HG02763 (cell line): ENCODE measurements at regions not wholly inside any gene's neighbourhood (a gene's known extent, or its start where the extent isn't known, plus 50 kb on each side); places are given as distances from the start of the nearest gene placed in this dataset.
"Not testable (repeated sequence)": the region's sequence is repeated elsewhere in the genome, so short reads cannot be mapped to it uniquely, and the experiment has no call there.

Source experiments
- ATAC-seq: cut with Tn5 transposase; IDR thresholded peaks from one replicate; pipeline ENCODE4 v1.9.1; 2021; ENCODE audit warnings: mild to moderate bottlenecking, moderate library complexity; ENCODE audit not compliant: unreplicated experiment

DNA sequence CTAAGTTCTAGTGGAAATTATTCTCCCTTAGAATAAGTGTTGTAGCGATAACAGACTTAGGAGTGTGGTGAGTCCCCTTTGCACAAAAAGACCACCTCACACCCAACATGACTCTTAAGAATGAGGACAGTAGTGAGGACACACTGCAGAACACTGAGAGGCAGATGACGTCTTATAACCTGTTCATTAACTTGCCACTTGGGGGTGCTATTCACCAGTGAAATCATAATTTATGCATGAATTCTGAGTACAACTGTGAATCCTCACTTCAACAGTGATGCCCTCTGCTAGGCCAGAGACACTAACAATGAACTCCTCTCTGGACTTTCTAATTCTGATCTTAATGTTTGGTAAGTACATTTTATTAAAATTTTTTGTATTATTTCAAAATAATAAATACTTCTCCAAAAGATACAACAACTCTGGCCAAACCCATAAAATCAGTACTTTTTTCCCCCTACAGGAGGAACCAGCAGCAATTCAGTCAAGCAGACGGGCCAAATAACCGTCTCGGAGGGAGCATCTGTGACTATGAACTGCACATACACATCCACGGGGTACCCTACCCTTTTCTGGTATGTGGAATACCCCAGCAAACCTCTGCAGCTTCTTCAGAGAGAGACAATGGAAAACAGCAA is 274.7 kb downstream of the DAD1 start:
- ATAC-seq, result no peak

DNA sequence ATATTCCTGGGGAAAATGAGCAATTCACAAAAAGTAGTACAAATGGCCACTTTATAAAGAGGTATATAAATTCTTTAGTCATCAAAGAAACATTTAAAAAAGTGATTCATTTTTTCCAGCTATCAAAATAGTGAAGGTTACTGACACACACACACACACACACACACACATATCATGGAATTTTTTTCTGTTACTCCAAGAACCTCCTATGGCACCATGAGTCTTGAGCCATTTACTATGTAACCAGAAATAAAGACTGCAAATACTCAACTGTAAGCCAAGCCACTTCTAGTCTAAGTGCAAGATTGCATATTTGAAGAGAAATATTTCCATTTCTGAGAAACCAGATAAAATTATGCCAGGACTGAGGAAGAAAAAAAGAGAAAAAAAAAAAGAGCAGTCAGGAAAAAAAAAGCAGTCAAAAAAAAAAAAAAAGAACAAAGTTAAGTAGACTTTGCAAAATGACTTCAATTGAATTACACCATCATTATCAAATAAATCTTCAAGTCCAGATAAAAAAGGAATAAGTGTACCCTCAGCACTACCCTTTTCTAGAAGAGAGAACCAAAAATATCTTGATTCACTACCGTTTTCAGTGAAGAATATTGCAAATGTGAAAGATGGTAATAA is 275.7 kb downstream of the DAD1 start:
- ATAC-seq, result no peak

DNA sequence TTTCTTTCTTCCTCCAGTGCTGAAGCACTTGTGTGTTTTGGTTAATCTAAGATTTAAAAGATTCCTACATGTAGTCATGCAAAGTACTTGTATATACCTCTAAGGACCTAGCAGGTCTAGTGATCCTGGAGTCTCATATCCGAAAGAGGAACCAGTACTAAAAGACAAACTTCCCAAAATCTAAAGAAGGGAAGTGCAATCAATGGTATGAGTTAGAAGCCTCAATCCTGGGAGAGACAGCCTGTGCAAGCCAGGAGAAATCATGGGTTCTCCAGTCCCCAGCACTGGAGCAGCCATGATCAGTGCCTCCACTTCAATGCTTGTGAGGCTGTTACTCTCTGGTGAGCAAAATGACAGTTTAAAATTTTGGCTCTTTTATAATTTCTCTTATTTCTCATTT is 277.4 kb downstream of the DAD1 start:
- no peak for ATAC-seq

DNA sequence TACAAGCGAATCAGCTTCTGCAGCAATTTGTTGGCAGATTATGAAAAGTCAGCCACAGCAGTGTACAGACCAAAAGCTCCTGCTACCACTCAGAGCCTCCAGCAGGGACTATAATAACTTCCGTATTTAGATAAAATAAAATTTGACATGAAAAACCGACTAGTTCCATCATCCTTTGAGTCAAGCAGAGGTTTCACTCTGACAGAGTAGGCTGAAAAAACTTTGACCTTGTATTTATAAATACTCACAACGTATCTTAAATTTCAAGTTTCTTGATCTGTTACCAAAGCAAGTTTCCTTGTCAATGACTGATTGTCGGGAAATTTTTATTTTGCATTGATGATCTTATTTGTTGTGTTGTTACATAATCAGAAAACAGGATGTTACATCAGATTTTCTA is 283.4 kb downstream of the DAD1 start:
- ATAC-seq, result no peak

DNA sequence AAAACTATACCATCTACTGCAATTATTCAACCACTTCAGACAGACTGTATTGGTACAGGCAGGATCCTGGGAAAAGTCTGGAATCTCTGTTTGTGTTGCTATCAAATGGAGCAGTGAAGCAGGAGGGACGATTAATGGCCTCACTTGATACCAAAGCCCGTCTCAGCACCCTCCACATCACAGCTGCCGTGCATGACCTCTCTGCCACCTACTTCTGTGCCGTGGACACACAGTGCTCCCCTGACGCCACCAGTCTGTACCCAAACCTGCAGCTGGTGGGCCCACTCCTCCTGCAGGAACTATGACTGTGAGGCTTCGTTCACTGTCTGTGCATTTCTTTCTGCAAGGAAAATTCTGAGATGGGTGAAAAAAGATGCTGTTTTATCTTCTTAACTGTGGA is 284.7 kb downstream of the DAD1 start:
- no peak for ATAC-seq

DNA sequence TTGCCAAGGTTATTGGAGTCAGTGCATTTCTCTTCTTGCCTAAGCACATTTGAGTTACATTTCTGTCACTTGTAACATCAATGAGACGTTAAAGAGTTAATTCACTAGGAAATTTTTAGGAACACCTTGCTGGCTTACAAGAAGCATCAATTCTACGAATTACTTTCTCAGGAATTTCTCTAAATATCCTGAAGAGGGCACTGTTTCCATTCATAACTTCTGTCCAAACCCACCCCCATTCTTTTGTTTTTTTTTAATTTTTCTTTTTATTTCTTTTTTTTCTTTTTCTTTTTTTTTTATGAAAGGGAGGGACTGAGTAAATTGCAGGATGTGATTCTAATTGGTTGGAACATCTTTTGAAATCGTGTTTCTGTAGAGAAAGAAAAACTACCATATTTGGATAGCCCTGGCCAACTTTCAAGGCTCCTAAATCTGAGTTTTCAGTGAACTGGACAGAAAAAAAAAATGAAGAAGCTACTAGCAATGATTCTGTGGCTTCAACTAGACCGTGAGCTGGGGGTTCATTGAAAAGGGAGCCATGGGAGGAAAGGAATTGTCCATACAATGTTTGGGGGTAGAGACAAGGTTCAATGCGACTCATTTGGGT is 285.3 kb downstream of the DAD1 start:
- no peak for ATAC-seq

DNA sequence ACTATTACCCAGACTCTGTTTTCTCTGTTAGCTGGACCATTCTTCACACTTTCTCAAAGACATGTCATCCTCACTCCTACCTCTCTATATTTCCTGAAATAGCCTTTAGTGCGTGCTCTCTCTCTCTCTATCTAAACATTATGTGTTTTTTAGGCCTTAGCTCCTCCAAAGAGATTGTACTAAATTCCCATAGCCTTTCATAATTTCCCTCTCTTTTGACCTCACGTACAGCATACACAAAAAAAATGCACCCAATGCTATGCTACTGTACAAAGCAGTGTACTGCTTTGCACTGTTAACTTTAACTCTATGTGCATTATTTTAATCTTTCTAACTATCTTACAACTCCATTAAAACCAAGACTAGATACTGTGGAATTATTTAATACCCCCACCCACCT is 288.4 kb downstream of the DAD1 start:
- no peak for ATAC-seq

DNA sequence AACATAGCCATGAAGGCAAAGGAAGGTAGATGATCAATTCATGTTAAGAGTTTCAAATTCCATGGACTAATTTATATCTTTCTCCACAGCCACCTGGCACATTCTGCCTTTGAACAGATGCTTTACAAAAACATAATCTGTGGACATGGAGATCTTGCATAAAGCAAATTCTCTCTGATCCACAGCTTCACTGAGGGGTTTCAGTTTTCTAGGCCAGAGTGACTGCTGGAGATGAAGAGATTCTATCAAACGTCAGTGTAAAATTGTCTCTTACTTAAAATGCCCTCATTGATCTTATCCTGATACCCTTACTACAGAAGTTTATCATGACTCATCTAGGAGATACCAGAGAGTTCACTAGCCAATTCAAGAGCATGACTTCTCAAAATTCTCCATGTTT is 291.6 kb downstream of the DAD1 start:
- ATAC-seq, result no peak

DNA sequence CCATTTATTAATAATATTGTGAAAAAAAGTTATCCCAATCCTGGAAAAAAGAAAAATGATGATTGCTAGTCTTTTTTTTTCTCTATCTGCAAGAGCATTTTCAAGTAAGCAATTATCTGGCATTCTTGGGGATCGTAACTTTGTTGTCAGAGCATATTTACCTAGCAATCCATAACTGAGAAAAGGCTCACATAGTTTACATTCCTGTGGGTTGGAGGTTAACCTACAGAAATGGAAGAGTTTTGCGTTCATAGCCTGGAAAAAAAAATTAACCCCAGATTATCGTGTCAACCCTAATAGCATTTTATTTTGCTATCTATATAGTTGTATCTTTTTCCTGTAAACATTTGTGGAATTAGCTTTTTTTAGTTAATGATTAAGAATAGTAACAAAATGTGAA is 292.3 kb downstream of the DAD1 start:
- ATAC-seq, result no peak

DNA sequence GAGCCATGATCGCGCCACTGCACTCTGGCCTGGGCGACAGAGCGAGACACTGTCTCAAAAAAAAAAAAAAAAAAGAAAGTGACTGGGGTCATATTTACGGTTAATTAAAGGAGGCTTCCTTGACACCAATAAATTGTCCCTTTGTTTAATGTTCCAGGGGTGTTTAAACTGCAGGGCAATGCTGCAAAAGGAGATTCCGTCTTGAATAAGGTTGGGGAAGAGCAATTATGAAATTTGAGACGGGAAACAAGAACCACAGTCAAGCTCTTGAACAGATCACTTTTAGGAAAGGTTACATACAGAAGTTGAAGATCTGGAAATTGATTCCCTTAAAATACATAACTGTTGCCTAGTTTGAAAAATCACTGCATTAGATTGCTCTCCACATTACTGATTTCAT is 292.9 kb downstream of the DAD1 start:
- ATAC-seq, result no peak

DNA sequence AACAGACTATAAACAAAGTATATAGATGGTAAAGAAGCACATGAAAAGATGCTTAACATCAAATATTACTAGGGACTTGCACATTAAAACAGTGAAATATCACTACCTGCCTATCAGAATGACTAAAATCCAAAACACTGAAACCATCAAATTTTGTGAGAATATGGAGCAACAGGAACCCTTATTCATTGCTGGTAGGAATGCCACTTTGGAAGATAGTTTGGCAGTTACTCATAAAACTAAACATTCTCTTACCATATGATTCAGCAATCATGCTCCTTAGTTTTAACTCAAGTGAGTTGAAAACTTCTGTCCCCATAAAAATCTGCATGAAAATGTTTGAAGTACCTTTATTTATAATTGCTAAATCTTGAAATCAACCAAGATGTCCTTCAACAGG is 297.6 kb downstream of the DAD1 start:
- no peak for ATAC-seq

DNA sequence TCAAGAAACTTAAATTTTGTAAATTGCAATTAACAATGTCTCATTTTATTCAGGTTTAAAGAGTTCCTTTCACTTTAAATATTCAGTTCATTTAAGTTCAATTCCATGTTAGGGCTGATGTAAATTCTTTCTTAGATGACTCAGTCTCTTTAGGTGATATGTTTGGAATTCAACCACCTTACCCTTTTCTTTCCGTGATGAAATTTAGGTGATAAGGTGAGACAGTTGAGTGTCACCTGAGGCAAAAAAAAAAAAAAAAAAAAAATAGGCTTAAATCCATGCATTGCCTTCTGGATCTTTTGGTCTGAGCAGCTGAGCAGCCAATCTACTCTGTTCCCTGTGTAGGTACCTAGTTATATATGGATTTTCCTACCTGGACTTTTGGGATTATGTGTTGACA is 299.5 kb downstream of the DAD1 start:
- no peak for ATAC-seq

DNA sequence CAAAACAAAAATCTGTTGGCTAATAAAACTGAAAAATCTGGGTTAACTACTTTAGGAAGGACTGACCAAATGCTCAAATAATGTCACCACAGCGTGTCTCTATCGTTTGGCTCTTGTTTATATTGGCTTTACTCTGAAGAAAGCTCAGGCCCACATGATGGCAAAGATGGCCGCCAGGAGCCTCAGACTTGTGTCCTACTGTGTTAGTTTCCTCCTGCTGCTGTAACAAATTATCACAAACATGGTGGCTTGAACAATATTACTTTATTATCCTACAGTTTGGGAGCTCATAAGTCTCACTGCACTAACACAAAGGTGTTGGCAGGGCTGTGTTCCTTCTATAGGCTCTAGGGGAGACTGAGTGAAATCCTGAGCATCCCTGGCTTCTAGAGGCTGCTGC is 303.0 kb downstream of the DAD1 start:
- no peak for ATAC-seq

DNA sequence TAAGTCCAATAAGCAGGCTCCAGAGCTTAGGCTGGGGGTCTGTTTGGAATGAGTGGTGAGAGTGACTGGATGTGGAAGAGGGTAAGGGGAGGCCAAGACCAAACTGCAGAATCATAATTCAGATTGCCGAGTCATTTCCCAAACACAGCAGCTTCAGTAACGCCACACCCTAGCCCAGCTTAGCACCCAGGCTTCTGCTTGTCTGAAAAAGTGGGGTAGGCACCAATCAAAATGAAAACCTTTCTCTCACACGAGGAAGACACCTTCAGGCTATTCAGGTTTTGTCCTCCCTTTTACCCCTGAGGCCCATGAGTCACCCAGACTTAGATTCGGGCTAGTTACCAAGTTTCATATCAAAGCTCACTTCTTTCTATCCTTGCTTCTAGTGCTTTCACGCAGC is 306.1 kb downstream of the DAD1 start:
- no peak for ATAC-seq

DNA sequence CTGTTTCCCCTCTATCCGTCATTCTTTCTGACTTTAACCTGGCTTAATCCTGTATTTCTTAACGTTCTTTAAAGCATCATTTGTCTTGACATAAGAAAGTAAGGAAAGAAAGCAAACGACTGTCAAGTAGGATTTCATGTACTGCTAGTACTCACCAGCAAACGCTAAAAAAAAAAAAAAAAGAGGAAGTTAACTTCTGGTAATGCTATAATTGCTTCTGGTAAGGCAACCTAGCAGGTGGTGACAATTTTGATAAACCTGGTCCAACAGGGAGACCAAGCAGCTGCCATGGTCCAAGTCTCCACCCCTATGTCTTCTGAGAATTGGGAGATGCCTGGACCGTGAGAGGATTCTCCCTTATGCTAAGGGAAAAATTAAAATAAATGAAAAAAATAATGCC is 306.6 kb downstream of the DAD1 start:
- ATAC-seq, result no peak

DNA sequence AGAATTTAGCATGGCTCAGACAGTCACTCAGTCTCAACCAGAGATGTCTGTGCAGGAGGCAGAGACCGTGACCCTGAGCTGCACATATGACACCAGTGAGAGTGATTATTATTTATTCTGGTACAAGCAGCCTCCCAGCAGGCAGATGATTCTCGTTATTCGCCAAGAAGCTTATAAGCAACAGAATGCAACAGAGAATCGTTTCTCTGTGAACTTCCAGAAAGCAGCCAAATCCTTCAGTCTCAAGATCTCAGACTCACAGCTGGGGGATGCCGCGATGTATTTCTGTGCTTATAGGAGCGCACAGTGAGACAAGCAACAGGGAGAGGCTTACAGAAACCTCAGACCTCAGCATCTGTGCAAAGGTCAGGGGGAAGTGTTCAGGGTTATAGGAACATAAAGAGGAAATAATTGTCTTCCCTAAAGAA is 307.6 kb downstream of the DAD1 start:
- ATAC-seq, result not testable (repeated sequence)

DNA sequence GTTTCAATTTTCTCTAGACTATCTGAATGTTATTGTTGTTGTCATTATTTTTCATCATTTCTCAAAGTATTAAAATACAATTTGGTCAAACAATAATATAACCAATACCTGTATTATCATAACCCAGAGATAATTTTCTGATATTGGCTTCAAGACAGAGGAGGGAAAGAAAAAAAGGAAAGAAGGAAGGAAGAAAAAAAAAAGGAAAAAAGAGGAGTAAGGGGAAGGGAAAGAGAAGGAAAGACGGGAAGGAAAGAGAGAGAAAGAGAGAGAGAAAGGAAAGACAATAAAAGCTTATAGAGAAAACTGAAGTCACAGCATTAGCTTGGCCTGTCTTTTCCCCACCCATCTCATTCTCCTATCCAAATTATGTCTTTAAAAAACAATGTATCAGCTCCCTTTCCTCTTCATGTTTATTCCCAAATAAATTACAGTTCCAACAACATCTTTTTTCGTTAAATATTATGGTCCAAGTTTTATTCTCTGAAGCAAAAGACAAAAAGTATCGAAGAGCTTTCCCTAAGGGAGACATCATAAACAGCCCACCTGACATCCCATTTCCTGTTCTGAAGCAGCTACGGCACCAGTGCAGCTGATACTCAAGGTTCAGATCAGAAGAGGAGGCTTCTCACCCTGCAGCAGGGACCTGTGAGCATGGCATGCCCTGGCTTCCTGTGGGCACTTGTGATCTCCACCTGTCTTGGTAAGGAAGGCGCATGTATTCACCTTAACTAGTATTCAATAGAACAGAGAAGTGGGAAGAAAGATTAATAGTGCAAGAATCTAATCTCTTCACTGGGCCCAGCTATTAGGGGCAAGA is 308.3 kb downstream of the DAD1 start:
- no peak for ATAC-seq

DNA sequence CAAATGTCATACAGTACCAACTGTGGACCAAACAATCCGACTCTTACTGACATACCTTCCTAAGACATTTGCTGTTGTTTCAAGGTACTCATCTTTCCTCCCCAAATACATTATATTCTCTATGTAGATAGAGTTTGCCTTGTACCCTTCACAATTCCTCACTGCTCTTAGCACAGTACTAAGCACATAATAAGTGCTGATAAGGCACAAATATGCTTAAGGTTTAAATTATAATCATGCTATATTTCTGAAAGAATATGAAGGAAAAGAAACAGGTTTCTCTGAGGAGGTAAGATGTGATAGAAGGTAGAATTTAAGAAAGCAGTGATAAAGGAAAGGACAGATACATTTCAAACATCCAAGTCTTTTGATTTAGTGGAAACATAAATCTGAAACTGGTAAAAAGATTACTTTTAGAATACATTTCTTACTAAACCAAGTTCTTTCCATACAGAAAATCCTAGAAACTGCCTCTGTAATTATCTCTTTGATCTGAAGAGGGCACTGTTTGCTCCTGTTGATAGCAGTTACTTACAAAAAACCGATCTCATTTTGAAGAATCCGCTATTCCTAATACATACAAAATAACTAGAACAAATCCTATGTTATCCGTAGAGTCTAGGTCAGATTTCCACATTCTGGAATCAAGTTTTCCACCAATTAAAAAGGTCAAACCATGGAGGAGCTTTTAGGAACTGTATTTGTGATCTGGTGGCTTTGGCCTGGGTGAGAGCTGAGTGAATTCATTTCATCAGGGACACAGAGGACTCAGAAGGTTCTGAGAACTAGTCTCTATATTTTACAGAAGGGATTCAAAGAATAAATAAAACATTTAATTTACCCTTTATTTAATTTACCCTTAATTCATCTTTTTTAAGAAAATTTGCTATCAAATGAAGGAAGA is 311.9 kb downstream of the DAD1 start:
- no peak for ATAC-seq

DNA sequence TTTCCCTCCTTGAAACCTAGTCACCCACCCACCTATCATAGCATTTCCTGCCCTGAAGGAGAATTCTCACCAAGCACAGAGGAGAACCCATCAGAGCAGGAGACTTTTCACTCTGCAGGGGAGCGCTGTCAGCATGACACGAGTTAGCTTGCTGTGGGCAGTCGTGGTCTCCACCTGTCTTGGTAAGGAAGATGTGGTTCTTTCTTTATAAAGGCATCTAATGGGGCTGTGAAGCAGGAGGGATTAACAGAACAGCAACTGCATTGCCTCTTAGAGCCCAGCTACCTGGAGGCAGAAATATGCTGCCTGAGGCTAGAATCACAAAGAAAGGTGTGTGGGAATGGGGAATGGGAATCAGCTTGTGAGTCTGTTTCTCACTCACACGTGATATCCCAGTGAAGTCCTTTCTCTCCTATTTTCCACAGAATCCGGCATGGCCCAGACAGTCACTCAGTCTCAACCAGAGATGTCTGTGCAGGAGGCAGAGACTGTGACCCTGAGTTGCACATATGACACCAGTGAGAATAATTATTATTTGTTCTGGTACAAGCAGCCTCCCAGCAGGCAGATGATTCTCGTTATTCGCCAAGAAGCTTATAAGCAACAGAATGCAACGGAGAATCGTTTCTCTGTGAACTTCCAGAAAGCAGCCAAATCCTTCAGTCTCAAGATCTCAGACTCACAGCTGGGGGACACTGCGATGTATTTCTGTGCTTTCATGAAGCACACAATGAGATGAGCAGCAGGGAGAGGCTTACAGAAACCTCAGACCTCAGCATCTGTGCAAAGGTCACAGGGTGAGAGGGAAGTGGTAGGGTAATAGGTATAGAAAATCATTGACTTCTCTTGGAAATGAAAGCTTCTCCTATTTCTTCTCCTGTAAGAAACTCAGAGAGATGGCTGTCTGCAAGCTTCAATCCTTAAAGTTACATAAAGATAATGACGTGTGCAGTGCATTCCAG is 316.9 kb downstream of the DAD1 start:
- ATAC-seq, result no peak

DNA sequence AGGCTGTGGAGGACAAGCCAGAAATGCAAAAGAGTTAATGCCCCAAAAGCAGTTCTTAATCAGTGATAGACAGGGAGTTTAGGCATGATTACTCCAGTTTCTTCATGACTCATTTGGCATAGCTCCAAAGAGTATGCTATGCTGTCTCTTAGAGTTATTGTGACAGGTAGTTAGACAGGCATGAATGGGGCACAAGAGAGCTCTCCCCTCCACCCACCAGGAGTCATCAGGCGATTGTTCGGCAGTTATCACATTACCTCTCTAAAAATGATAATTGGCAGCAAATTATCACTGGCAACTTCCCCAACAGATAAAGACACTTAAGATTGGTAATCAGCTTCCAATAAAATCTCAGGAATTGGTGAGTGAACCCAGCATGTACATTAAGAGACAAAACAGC is 320.1 kb downstream of the DAD1 start:
- ATAC-seq, result no peak
